ENCODE measurements at regions not wholly inside any gene's neighbourhood (a gene's known extent, or its start where the extent isn't known, plus 50 kb on each side); places are given as distances from the start of the nearest gene placed in this dataset.
A peak's percentile ranks its signal among the peaks of the same experiment; 100 is the strongest.

DNA sequence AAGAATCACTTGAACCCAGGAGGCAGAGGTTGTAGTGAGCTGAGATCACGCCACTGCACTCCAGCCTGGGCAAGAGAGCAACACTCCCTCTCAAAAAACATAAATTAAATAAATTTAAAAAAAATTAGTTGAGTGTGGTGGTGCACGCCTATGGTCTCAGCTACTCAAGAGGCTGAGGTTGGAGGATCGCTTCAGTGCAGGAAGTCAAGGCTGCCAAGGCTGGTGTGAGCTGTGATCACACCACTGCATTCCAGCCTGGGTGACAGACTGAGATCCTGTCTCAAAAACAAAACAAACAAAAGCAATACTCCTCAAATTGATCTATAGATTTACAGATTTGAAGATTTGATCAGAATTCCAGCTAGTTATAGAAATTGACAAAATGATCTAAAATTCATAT is 92.7 kb upstream of the RESF1 start:
- no peak for DNase-seq

DNA sequence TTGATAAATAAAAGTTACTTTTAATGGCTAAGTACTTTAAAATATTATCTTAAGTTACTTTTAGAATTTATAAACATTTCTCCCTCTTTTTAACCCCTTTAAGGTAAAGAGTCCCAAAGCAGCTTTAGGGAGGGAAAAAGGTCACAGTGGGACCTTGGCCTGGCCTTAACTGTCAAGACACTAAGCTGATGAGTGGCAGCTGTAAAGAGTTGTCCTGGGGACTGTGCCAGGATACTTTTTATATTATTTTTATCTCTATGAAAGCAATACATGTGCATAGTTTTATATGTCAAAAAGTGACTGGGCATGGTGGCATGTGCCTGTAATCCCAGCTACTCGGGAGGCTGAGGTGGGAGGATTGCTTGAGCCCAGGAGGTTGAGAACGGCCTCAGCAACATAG is 94.2 kb upstream of the RESF1 start:
- DNase-seq = no peak

DNA sequence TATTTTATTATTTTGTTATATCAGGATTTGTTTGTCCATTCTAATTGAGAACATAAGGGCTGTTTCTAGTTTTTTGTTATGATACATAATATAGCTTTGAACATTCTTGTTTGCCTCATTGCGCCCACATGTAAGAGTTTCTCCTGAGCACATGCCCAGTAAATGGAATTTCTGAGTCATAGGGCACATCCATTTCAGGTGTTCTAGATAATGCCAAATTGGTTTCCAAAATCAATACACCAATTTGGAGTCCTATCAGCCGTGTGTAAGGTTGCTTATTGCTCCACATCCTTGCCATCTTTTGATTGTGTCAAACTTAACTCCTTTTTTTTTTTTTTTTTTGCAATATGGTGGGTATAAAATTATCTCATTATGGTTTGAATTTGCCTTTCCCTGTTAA is 97.9 kb upstream of the RESF1 start:
- no peak for DNase-seq

DNA sequence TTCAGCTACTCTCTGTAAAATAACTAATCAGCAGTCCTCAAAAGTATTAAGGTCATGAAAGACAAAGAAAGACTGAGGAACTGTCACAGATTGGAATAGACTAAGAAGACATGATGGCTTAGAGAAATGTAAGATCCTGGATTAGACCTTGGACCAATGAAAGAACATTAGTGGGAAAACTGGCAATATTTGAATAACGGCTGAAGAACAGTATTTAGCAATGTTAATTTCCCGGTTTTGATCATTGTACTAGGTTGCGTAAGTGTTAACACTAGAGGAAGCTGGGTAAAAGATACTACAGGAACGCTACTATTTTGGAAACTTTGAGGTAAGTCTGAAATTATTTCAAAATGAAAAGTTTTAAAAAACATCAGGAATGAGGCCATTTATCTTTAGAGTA is 98.8 kb upstream of the RESF1 start:
- no peak for DNase-seq

DNA sequence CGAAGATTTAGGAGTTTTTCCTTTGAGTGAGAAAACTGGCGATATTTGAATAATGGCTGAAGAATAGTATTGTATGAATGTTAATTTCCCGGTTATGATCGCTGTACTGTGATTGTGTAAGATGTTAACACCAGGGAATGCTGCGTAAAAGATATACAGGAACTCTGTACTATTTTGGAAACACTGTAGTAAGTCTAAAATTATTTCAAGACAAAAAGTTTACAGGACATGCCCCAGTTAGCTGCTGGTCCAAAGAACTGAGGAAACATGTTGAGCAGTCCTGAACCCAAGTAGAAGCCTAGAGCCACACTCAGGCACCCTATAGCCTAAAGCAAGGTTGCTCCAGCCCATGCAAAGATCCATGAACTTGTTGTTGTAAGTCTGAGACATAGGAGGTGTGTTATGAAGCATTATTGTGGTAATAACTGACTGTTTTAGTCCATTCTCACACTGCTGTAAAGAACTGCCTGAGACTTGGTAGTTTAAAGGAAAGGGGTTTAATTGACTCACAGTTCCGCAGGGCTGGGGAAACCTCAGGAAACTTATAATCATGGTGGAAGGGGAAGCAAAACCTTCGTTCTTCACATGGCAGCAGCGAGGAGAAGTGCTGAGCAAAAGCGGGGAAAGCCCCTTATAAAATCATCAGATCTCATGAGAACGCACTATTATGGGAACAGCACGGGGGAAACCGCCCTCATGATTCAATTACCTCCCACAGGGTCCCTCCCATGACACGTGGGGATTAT is 99.8 kb upstream of the RESF1 start:
- DNase-seq = no peak

DNA sequence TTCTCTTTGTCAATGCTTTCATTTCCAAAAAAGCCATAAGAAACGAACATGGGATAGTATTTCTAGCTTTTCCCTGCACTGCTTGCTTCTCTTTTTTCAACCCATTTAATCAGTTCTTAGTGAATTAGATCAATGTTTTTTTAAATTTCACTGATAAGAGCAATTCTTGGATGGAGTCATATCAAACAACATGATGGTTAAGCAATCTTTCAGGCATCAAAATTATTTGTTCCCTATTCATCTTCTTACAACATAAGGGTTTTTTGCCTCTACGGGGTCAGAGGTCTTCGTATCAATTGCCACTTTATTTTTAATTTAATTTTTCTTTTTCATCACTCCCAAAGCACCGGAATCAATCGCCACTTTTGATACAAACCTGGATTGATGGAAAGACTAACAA is 103.8 kb upstream of the RESF1 start:
- DNase-seq = no peak

DNA sequence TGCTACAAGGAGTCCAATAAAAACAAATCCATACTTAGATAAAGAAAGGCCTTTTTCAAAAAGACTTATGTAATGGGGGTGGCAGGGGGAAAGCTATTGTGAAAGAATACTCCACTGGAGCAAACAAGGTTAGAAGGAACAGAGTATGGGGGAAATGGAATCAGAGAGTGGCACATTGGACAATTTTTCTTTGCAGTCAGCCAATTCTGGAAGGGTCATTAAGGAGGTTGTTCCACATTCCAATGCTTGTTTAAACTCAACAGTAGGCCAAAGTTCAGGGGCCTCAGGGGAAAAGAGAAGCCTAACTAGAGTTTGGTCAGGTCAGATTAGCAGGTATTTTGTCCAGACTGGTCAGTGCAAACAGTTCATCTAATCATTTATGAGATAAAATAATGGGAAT is 105.2 kb upstream of the RESF1 start:
- no peak for DNase-seq

DNA sequence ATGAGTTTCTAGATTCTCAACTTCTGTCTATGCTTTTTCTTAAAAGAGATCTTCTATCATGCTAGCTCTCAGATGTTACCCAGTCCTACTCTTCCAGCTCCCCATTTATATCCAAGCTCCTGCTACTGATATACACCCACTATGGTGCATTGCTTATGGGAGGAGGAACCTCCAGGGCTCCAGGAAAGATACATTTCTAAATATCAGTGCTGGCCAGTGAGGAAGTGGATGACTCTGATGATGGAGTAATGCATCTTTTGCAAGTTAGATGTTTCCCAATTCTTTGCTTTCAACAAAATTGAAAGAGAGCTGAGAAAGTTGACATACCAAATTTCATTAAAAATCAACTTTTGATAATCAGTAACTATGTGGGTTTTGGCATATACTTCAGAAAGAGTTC is 105.7 kb upstream of the RESF1 start:
- no peak for DNase-seq

DNA sequence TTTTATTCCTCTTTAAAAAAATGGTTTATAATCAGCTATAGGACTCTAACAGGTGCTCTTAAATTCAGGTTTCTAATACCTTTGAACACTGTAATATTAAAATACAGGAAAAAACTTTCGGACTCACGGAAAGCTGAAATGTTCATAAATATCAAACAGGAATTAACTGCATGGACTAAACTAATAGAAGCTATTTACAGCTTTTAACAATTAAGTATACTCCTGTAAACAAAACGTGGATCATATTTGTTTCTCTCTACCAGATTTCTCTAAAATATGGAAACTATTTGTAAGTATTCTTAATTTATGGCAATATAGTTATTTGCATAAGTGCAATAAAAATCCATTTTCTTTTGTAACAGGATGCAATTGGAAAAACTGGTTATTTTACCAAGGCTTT is 108.9 kb upstream of the RESF1 start:
- DNase-seq = no peak

DNA sequence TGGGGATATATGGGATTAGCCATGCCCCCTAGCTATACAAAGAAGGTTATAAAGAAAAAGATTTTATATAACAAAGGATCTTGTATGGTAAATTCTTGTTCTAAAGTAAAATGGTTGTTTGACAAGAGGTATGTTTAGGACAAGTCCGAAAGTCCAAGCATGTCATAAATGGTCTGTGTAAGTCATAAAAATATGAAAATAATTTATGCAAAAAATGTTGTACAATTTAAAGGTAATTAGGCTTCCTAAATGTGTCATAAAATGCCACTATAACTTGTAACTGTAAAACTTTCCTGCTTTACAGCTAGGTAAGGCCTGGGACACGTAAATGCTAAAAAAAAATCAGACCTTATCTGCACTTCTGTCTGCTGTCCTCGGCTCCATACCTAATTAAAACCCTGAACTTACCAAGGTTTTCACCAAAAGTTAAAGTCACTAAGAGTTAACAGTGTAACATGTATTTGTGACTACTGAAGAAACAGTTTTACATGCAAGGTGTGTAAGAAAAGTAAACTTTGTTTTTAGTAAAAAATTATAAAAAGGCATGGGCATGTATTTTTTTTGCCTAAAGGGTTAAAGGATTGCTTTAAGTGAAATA is 110.0 kb upstream of the RESF1 start:
- no peak for DNase-seq

DNA sequence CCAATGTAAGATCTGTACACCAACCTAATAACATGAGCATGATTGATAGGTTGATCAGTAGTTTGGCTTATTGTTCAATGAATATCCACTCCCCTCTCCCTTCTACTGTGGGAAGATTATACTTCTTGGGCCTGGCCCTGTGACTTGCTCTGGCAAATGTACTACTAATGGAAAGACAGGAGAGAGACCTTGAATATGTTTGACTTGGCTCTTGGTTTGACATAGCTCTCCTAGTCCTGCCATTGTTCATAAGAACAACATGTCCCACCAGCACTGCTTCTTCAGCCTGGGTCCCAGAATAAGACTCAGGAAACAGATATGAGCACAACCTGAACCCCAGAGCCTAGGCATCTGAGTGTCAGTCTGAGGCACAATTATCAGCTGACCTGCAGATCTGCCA is 112.8 kb upstream of the RESF1 start:
- DNase-seq = no peak

DNA sequence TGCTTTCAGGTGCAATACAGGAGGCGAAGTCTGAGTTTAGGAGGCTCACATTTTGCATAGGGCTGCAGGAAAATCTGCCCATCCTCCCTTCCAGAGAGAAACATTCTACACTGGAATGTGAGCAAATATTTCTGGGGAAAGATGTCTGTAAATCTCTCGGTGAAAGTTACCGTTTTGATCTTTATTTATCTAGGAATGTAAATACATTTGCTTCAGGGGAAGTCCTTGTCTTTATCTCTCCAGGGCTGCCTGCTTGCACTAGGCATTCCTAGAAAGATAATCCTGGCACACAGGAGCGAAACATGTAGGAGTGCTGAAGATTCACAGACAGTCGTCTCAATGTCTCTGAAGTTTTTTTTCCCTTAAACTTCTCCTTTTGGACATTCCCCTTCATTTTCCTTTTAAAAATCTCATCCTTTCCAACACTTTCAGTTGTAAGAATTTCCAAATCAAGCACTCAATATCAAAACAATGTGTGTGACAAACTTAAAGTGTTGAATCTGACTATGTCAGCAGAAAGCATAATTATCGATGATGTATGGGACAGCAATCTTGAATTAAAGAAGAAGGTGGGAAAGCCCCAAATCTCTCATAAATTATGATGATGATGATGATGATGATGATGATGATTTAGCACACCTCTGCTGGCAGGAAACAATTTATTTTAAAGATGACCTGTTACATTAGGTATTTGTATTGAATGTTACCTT is 113.4 kb upstream of the RESF1 start:
- DNase-seq = no peak

DNA sequence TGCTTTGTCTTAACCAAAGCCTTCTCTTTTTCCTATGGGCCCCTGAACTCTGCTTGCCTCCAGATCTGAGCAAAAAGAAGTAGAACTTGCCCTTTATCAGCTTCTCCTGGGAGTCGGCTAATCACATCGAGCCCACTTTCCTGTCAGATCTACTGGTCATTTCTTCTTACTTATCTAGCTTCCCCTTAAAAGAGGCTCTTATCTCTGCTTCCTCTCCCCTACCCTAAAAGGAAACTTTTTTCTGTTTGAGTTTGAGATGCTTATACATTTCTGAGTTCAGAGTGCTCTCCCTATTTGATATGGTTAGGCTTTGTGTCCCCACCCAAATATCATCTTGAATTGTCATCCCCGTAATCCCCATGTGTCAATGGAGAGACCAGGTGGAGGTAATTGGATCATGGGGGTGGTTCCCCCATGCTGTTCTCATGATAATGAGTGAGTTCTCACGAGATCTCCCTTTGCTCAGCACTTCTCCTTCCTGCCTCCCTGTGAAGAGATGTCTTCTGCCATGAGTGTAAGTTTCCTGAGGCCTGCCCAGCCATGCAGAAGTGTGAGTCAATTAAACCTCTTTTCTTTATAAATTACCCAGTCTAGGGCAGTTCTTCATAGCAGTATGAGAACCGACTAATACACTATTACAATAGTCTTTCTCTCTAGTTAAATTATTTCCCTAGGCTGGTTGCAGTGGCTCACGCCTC is 114.7 kb upstream of the AMN1 start:
- no peak for DNase-seq

DNA sequence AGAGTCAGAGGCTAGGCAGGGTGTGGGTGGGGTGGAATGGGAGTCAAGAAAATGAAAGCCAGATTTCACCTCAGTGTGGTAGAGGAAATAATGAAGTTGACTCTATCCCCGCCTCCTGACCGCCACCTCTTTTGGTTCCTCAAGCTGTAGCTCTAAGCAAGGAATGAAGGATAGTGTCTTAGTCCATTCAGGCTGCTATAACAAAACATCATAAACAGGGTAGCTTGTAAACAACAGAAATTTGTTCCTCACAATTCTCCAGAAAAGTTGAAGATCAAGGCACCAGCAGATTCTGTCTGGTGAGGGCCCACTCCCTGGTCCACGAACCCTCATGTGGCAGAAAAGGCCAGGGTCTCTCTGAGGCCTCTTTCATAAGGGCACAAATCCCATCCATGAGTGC is 109.1 kb upstream of the AMN1 start:
- no peak for DNase-seq

DNA sequence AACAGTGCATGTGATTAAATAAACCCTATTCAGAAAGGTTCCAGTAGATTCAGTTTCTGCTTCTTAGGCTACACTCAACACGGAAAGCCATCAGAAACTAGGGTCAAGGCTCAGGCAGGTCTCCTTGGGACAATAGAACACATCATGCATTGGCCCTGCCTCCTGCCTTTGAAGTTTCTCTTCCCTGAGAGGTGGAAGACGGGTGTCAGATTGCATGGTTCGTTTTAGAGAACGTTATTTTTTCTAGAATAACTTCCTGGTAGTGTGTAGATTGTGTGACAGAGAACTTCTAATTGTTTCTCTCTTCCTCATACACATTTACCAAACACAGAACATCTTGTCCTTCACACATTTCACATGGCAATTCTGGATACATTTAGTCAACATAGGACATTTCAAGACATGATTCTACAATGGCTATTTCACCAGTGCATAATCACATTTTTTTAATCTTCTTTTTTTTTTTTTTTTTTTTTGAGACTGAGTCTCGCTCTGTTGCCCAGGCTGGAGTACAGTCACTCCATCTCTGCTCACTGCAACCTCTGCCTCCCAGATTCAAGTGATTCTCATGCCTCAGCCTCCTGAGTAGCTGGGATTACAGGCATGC is 106.6 kb upstream of the AMN1 start:
- no peak for DNase-seq

DNA sequence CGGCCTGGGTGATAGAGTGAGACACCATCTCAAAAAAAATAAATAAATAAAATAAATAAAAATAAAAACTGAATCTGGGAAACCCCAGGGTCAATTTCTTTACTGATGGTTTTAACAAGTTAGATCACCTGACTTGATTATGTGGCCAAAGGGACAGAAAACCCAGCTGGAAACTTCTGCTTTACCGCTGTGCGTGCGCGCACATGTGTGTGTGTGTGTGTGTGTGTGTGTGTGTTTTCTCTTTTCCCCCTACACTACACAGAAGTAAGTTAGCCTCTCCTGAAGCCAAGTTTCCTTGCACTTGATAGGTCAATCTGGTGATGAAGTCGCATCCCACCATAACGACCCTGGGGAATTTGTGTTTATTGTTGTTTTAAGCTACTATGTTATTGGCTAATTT is 105.3 kb upstream of the AMN1 start:
- no peak for DNase-seq

DNA sequence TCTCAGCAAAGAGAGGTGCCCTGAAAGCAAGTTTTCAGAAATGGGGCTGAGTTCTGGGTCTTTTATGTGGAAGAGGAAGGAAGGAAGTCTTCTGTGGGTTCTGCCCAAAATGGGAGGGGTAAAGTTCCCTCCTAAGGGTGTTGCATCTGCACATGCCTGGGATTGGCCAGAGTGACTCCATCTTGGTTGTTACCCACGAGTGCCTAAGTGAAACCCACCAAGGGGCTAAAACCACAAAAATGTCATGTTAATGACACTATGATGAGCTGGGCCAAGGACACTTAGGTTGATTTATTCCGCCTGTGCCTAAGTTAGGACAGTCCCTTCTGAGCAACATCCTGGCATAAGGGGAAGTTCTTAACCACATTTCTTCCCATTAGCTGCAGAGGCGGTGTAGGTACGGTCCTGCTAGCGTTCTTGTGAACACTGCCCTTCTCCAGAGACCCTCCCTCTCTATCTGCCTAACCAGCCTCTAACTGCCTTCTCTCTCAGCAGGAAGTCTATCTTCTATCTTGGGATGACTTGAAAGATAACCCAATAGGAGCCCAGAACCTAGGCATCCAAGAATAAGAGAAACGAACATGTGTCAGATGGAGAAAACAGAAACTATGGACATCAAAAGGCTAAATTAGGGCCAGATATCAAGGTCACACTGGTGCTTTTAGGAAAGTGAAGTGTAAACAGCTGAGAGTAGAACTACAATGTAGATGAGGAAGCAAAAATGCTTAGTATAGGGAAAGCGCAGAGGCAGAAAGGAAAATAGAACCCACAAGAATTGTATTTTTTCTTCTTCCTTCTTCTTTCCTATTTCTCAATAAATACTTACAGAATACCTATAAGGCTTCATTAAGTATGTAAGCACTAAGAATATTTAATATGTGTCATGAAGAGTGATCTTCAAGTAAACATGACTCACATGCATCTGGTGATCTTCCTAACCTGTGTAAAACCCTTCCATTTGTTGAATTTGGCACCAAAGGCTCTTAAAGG is 104.2 kb upstream of the AMN1 start:
- DNase-seq = peak; percentile 22

DNA sequence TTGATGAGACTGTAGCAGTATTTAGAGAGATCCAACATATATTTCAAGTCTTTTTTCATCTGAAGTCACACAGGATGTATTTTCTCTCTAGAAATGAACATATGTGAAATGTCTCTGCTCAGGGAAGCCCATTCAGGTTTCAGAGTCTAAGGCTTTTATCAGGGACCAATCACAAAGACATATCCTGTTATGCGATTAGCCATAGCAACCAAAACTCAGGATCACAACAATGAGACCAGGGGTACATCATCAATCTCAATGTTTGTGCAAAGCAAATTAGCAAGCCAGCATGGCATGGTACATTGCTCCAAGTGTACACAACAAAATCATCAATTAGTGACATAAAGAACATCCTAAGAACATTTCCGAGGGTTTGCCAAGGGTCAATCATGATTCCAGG is 99.2 kb upstream of the AMN1 start:
- DNase-seq = no peak

DNA sequence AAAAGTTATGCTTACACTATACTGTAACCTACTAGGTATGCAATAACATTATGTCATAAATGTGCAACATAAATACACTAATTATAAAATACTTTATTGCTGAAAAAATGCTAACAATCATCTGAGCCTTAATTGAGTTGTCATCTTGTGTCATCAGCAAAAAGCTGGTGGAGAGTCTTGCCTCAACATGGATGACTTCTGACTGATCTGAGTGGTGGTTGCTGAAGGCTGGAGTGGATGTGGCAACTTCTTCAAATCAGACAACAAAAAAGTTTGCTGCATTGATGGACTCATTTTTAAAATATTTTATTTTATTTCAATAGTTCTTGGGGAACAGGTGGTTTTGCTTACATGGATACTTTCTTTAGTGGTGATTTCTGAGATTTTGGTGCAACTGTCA is 93.9 kb upstream of the AMN1 start:
- no peak for DNase-seq

DNA sequence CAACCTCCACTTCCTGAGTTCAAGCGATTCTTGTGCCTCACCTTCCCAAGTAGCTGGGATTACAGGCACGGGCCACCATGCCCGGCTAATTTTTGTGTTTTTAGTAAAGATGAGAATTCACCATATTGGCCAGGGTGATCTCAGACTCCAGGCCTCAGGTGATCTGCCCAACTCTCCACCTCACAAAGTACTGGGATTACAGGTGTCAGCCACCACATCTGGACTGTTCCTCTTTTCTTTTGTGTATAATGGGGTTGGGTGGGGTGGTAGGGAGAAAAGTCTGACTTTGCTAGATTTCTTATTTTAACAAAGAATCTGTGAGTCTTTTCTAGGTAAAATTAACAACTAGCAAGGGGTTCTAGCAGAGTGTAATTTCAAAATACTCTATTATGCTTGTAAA is 92.7 kb upstream of the AMN1 start:
- DNase-seq = no peak

DNA sequence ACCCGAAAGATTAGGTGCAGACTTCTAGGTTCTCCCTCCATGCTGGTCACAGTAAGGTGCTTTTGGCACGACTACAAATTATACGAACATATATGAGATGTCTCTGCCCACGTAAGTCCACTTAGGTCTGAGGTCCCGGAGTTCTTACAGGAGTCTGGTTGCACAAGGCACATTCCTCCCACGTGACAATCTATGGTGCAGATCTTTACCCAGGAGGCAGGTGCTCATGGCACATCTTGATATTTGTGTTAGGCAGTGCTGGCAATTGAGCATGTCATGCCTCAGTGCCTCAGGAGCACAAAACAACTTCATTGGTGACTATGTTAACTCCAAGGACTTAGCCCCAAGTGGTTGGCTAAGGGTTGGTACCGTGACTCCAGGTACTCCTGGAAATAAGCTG is 92.0 kb upstream of the AMN1 start:
- DNase-seq = no peak

DNA sequence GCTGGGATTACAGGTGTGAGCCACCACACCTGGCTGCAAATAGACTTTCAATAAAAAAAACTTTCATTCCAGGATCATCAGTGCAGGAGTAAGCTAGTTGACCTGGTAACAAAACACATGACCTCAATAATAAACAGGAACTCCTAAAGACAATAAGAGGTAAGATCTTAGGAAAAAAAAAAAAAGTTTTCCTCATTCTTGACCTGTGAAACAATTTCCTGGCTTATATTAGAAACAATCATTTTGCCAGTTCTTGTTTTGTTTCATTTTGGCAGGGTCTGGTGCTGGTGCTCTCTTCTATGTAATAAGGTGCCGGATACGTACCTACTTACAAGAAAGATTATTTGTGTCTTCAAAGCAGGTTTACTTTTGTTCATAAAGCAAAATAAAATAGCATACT is 90.6 kb upstream of the AMN1 start:
- no peak for DNase-seq
